ENCODE measurements at regions not wholly inside any gene's neighbourhood (a gene's known extent, or its start where the extent isn't known, plus 50 kb on each side); places are given as distances from the start of the nearest gene placed in this dataset.
A peak's percentile ranks its signal among the peaks of the same experiment; 100 is the strongest.

DNA sequence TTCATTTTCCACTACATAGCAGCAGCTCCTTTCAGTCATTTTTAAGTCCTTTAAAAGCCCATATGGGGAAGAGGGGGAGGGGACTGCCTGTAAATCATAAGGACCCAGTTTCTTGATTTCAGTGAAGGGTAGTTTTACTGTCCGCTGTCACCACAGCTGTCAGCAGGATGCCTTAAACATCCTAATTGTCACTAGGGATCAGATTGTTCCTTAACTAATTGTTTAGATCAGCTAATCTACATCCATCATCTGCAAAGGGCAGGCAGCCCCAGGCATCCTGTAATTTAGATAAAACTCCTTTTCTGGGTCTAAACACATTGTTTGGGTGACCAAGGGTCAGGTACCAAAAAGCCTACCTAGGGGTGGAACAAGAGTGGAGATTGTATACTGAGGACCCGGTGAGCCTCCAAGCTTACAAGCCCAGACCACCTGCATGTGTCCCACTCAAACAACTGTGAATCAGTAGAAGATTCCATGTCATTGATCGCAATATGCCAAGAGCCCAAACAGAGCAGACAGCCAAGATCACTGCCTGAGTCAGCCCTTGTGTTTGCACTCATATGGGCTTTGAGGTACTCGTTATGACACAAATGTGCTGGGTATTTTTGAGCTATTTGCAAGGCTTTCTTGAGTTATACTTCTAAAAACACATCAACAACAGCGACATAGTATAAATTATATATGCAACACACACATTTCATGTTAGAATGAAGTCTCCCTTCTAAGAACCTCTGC is 198.7 kb upstream of the CEP162 start:
- Mint-ChIP-seq H3K4me3 (ENCODE audit: low read depth) (no peak overlapping the region), H3K27ac (no peak overlapping the region), H3K36me3 (ENCODE audit: insufficient read depth) (no peaks in the 10 kb centered on the region), H3K9me3 (ENCODE audit: low read depth) (no peaks in the 10 kb centered on the region), H3K4me1 (ENCODE audit: low read depth) (peaks cover 16% of the 10 kb centered on the region), H3K27me3 (peaks cover 48% of the 10 kb centered on the region)
- no peak for DNase-seq (ENCODE audit: low spot score, unreplicated experiment)
- TF ChIP-seq, protein P1, sequence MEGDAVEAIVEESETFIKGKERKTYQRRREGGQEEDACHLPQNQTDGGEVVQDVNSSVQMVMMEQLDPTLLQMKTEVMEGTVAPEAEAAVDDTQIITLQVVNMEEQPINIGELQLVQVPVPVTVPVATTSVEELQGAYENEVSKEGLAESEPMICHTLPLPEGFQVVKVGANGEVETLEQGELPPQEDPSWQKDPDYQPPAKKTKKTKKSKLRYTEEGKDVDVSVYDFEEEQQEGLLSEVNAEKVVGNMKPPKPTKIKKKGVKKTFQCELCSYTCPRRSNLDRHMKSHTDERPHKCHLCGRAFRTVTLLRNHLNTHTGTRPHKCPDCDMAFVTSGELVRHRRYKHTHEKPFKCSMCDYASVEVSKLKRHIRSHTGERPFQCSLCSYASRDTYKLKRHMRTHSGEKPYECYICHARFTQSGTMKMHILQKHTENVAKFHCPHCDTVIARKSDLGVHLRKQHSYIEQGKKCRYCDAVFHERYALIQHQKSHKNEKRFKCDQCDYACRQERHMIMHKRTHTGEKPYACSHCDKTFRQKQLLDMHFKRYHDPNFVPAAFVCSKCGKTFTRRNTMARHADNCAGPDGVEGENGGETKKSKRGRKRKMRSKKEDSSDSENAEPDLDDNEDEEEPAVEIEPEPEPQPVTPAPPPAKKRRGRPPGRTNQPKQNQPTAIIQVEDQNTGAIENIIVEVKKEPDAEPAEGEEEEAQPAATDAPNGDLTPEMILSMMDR (IDR thresholded peaks at IDR 0.05; ENCODE audit: unreplicated experiment): no peak

DNA sequence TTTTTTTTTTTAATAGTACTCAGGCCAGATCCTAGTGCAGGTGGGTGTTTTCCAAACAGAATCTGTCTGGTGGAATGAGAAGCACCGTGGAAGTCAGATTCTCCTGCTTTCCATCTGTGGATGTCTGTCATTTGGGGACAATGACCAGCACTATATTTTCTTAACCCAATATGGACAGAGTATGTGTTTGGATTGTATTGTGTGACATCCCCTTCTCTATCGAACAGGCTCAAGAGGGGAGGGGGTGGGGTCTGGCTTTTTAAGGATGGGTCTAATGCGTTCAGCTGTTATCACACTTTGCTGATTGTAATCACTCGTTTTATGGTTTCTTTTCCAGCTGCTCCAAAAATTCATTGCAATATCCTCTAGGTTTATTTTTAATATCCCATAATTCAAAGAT is 197.5 kb upstream of the CEP162 start:
- Mint-ChIP-seq H3K4me3 (ENCODE audit: low read depth) (no peak overlapping the region), H3K9me3 (ENCODE audit: low read depth) (no peaks in the 10 kb centered on the region), H3K27ac (no peak overlapping the region), H3K4me1 (ENCODE audit: low read depth) (peaks cover 16% of the 10 kb centered on the region), H3K36me3 (ENCODE audit: insufficient read depth) (no peaks in the 10 kb centered on the region), H3K27me3 (peaks cover 43% of the 10 kb centered on the region)
- DNase-seq (ENCODE audit: low spot score, unreplicated experiment): no peak
- TF ChIP-seq, protein P1 (IDR thresholded peaks at IDR 0.05; ENCODE audit: unreplicated experiment): no peak

DNA sequence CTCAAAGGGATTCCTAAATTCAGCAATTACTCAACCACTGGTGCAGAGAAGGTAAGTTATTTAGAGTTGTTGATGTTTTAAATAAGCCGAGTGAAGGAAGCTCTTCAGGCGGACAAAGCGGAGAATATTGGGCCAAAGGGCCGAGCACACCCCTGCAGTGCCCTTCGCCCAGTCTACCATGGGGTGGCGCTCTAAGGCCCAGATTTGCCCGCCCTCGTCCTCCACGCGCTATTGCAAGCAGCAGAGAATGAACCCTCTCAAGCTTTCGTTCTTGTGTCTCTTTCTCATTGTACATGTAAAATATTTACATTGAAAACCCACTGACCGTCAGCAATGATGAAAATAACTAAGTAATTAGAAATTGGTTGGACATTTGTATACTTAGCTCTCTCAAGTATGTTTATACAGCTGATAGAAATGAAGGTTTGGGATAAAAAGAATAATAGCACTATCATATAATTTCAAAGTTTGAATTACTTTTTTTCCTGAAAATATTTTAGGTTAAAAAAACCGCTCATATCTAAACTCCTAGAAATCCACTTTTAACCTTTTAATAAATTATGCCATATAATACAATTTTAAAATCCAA is 195.0 kb upstream of the CEP162 start:
- peaks cover 14% of the 10 kb centered on the region for H3K4me1 Mint-ChIP-seq (ENCODE audit: low read depth)
- TF ChIP-seq, protein P1 (IDR thresholded peaks at IDR 0.05; ENCODE audit: unreplicated experiment): peak; percentile 93
- peaks cover 35% of the 10 kb centered on the region for H3K27me3 Mint-ChIP-seq
- no peak overlapping the region for H3K4me3 Mint-ChIP-seq (ENCODE audit: low read depth)
- H3K27ac Mint-ChIP-seq: no peak overlapping the region
- H3K36me3 Mint-ChIP-seq (ENCODE audit: insufficient read depth): no peaks in the 10 kb centered on the region
- DNase-seq (ENCODE audit: low spot score, unreplicated experiment): peak; percentile 76
- H3K9me3 Mint-ChIP-seq (ENCODE audit: low read depth): no peaks in the 10 kb centered on the region

DNA sequence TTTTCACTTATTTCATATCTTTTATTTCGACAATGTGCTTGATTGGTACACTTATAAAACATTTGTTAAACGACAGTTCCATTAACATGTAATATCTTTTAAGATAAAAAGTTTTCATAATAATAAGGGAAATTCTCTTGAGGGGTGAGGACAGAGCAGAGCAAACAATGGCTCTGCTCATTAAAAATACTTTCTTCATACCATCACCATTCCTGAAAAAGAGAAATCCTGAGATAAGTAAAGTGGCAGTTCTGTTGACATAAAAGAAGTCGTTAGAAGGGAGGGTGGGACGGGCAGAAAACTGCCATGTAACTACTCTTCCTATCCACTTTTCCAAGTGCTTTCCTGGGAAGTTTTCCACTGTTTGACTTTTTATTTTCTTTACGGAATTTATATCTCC is 193.6 kb upstream of the CEP162 start:
- H3K9me3 Mint-ChIP-seq (ENCODE audit: low read depth): no peaks in the 10 kb centered on the region
- no peak overlapping the region for H3K27ac Mint-ChIP-seq
- no peaks in the 10 kb centered on the region for H3K36me3 Mint-ChIP-seq (ENCODE audit: insufficient read depth)
- H3K27me3 Mint-ChIP-seq: peaks cover 30% of the 10 kb centered on the region
- TF ChIP-seq, protein P1 (IDR thresholded peaks at IDR 0.05; ENCODE audit: unreplicated experiment): no peak
- DNase-seq (ENCODE audit: low spot score, unreplicated experiment): no peak
- peaks cover 2% of the 10 kb centered on the region for H3K4me1 Mint-ChIP-seq (ENCODE audit: low read depth)
- no peak overlapping the region for H3K4me3 Mint-ChIP-seq (ENCODE audit: low read depth)

- no peak overlapping the region for H3K27ac Mint-ChIP-seq
- no peak overlapping the region for H3K4me3 Mint-ChIP-seq (ENCODE audit: low read depth)
- H3K27me3 Mint-ChIP-seq: peaks cover 25% of the 10 kb centered on the region
- H3K4me1 Mint-ChIP-seq (ENCODE audit: low read depth): peaks cover 2% of the 10 kb centered on the region
- H3K36me3 Mint-ChIP-seq (ENCODE audit: insufficient read depth): no peaks in the 10 kb centered on the region
- no peaks in the 10 kb centered on the region for H3K9me3 Mint-ChIP-seq (ENCODE audit: low read depth)
- TF ChIP-seq, protein P1 (IDR thresholded peaks at IDR 0.05; ENCODE audit: unreplicated experiment): no peak
- no peak for DNase-seq (ENCODE audit: low spot score, unreplicated experiment)
Observed at GRCh38 chr6:84417260-84417659, 189.8 kb upstream of the CEP162 start.
